Fibroblast of lung (primary cell): ENCODE measurements at regions not wholly inside any gene's neighbourhood (a gene's known extent, or its start where the extent isn't known, plus 50 kb on each side); places are given as distances from the start of the nearest gene placed in this dataset.

Source experiments
- EZH2 ChIP-seq: IDR thresholded peaks from 2 replicates; pipeline ENCODE4 v1.5.1; 2012; ENCODE audit warnings: low read length, control low read depth, mild to moderate bottlenecking; ENCODE audit errors: missing control alignments
- TF ChIP-seq, protein P1 (sequence below), 2 donors: IDR thresholded peaks in 1 of 2; conservative IDR thresholded peaks in 1 of 2; 1 replicate in 1 of 2; 2 replicates in 1 of 2; pipeline ENCODE4 v1.5.1; 2011 to 2012; ENCODE audit warnings: low read length in 2 of 2, control low read depth in 1 of 2, inconsistent platforms in 1 of 2, low read depth in 1 of 2, mild to moderate bottlenecking in 1 of 2

DNA sequence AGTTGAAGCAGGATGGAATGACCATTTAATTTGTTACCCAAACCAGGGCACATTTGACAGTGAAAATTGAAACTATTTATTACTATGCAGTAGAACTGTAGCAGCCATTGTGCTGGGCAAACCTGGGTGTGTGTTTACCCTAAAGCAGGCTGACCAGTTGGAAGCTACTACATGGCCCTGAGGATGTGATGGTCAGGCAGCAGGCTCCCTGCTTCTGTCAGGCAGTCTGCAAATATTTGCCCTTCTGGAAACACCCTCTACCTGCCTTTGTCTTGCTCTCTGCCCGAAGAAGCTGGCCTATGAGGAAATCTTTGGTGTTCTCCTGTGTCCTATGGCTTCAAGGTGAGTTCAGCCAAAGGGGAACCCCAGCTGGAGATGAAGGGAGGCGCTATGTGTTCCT, 600.1 kb upstream of the KIRREL3 start:
- TF ChIP-seq, protein P1, sequence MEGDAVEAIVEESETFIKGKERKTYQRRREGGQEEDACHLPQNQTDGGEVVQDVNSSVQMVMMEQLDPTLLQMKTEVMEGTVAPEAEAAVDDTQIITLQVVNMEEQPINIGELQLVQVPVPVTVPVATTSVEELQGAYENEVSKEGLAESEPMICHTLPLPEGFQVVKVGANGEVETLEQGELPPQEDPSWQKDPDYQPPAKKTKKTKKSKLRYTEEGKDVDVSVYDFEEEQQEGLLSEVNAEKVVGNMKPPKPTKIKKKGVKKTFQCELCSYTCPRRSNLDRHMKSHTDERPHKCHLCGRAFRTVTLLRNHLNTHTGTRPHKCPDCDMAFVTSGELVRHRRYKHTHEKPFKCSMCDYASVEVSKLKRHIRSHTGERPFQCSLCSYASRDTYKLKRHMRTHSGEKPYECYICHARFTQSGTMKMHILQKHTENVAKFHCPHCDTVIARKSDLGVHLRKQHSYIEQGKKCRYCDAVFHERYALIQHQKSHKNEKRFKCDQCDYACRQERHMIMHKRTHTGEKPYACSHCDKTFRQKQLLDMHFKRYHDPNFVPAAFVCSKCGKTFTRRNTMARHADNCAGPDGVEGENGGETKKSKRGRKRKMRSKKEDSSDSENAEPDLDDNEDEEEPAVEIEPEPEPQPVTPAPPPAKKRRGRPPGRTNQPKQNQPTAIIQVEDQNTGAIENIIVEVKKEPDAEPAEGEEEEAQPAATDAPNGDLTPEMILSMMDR (conservative IDR thresholded peaks at IDR 0.05 in 1 of 2, IDR thresholded peaks at IDR 0.05 in 1 of 2; ENCODE audit: low read depth in 1 of 2, low read length in 2 of 2): no peak
- no peak for TF ChIP-seq EZH2
